GM19438 (cell line): ENCODE measurements at regions not wholly inside any gene's neighbourhood (a gene's known extent, or its start where the extent isn't known, plus 50 kb on each side); places are given as distances from the start of the nearest gene placed in this dataset.
A peak's percentile ranks its signal among the peaks of the same experiment; 100 is the strongest.

Experiments
- ATAC-seq: cut with Tn5 transposase; IDR thresholded peaks from one replicate; pipeline ENCODE4 v1.9.1; 2021; ENCODE audit warnings: low read depth; ENCODE audit not compliant: unreplicated experiment

- ATAC-seq, result no peak
Observed at GRCh38 chr16:72291531-72291981, 119.6 kb upstream of the PMFBP1 start.

- ATAC-seq, result no peak
Observed at GRCh38 chr16:72291121-72291520, 119.2 kb upstream of the PMFBP1 start.

- no peak for ATAC-seq
Observed at GRCh38 chr16:72287649-72288048, 115.7 kb upstream of the PMFBP1 start.

DNA sequence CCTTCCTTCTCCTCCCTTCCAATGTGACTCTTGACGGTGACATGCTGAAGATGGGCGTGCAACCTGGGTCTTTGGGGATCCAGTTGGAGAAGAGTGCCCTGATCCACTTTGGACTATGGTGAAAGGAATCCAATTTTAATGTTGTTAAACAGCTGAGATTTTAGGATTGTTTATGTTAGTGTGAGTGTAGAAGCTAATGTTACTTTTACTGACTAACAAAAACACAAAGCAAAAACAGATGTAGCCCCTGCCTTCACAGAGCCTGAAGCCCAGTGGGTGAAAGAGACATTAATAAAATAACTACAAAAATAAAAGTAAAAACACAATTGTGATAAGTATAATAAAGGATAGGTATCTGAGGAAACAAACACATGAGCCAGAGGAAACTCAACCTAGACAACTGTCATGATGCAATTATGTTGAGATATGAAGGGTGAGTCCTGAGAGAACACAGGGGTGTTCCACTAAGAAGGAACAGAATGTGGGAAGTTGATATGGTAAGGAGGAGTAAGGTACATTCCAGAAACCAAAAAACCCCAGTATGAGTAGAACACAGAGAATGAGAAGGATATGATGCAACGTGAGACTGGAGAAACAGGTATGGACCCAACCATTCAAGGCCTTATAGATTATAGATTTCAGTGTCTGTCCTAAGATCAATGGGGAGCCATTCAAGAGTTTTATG is 115.1 kb upstream of the PMFBP1 start:
- no peak for ATAC-seq

GRCh38 chr16:72285728-72286127 is 113.8 kb upstream of the PMFBP1 start:
- ATAC-seq, result no peak

GRCh38 chr16:72285324-72285723 is 113.4 kb upstream of the PMFBP1 start:
- no peak for ATAC-seq

DNA sequence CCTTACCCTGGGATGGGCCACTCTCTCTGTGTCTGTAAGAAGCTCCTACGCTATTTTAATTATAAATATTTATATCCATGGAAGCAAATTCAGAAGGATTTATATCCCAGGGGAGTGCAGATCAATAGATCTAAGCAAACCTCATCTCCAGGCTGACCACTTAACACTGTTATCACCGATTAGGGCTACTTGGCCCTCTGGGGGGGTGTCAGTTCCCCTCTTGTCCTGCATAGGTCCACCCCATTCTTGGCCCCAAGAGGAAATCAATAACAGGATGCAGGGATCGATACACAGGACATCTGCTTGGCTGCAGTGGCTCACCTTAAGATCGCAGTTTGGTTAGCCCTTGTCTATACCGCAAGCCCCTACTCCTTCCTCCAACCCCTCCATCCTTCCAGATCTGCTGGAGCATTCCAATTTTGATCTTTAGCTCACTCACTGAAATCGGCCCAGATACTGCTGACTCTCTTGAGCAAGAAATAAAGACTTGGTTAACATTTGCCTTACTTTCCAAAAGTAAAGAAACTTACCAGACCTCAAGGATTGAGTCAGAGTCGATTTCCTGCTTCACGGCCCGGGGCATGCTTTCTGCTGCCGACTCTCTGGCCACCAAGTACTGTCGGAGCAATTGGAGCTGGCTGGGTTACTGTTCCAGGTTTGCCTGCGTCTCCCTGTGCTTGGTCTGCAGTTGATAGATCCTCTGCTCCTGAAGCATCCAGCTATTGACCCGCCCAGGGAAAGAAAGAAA is 112.3 kb upstream of the PMFBP1 start:
- no peak for ATAC-seq

GRCh38 chr16:72282362-72282761 is 110.4 kb upstream of the PMFBP1 start:
- ATAC-seq, result no peak

- no peak for ATAC-seq
Observed at GRCh38 chr16:72278301-72278700, 106.3 kb upstream of the PMFBP1 start.

- ATAC-seq, result no peak
Observed at GRCh38 chr16:72277749-72278148, 105.8 kb upstream of the PMFBP1 start.

DNA sequence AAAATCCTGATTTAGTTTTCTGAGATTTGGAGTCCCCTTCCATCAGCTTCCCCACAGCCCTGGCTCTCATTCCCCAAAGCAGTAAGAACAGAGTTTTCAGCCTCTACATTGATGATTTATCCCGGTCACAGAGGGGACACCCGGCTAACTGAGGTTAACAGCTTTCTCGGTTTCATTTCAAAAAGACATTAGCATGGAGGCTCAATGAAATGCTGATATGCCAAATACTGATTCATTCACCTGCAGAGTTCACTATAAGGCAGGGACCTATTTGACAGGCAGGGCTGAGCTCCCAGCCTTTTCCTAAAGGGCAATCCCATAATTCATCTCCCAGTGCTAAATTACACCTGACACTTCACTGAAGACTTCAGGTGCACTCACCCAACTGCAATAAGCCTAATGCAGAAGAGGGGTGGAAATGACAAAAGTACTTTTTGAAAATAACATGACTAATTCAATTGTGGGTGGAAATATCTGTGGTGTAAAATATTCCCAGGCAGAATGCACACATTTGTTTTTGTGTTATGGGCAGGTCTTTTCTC is 99.8 kb upstream of the PMFBP1 start:
- ATAC-seq, result no peak

DNA sequence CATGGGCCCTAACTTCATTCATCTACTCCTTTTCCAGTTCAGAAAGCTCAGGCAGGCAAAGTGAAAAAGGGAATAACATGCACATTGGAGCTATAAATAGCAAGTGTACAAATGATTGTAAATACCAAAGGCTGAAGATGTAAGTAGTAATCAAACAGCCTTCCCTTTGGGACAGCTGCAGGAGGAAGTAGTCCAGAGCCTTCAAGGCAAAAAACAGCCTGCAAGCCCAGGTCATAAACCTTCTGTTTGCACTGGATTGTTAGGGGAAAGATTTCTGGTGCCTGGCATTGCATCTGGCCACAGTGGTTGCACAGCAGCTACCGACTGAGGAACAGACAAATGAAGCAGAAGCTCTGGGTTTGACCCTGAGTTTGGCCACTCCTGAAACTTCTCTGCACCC is 98.6 kb upstream of the PMFBP1 start:
- ATAC-seq, result no peak

DNA sequence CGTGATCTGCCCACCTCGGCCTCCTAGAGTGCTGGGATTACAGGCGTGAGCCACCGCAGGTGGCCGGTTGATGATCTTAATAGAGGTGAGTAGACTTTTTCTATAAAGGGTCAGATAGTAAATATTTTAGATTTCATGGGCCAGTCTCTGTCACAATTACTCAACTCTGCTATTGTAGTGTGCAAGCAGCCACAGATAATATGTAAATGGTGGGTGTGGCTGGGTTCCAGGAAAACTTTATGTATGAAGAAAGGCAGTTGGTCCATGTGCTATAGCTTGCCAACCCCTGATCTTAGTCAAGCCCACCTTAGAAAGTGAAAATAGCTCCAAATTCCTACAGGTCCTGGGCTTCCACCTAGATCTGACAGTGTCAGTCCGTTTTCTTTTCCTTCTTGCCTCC is 94.9 kb upstream of the PMFBP1 start:
- ATAC-seq, result no peak

DNA sequence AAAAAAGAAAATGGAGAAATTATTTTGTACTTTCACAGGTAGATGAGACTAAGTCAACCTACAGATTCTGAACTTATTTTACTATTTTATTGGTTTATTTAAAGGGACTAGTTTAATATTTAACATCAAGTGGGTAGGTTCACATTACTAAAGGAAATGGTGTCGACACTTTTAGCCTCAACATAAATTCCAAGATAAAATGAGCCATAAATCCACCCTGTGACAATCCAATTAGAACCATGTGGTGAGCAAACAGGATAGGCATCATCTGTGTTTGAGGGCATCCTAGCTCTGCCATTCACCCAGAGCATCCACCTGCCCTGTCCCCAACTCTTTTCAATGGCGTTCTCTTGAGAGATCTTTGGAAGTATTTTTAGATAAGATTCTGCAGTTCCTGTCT is 92.8 kb upstream of the PMFBP1 start:
- ATAC-seq, result no peak

GRCh38 chr16:72262711-72263110 is 90.8 kb upstream of the PMFBP1 start:
- no peak for ATAC-seq

GRCh38 chr16:72261127-72261526 is 89.2 kb upstream of the PMFBP1 start:
- ATAC-seq, result no peak

DNA sequence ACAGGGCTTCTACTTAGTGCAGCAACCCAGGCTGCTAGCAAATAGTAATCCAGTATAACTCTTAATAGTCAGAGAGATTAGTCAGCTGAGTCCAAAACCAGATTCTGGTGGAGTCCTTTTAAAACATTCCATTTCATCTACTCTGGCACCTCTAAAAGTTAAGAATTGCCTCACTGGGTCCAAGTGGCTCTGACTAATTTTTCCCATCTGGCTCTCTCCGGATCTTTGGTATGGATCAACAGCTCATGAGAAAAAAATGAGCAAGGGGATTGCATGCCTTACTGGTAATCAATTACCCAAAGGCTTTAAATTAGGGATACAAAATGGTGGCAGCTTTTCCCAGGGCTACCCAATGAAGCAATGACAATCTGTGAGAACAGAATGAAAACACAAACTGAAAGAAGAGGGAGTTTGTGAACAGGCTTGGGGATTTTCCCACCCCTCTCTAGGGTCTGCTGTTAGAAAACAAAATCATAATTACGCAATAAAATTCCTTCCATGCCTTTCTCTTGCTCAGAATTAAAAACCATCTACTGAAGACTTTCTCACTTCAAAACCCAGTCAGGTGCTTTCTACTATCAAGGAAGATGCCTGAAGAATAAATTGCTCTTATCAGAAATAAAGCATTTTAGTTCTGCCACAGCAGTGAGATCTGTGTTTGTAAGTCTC is 84.6 kb upstream of the PMFBP1 start:
- no peak for ATAC-seq

- ATAC-seq, result no peak
Observed at GRCh38 chr16:72255786-72256185, 83.8 kb upstream of the PMFBP1 start.

DNA sequence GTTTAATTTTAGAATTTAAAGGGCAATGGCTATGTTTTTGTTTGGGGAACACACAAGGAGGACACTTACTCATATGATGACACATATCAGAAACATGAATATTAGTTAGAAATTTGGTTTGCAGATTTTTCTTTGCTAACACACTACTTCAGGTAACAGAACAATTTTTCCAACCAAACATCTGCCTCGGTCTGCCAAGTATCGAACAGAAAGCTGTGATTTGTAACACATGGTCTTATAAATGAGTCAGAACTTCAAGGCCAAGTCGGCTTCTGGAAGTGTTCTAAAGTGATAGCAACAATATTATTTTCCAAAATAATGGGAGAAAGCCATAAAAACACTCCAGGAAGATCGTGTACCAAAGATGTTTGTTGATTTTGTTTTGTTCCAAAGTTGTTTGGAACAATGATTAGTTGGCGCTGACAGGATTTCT is 75.9 kb upstream of the PMFBP1 start:
- no peak for ATAC-seq

GRCh38 chr16:72246423-72246822 is 74.5 kb upstream of the PMFBP1 start:
- peak; percentile 98 for ATAC-seq

GRCh38 chr16:72244853-72245252 is 72.9 kb upstream of the PMFBP1 start:
- no peak for ATAC-seq
